ENCODE measurements at regions not wholly inside any gene's neighbourhood (a gene's known extent, or its start where the extent isn't known, plus 50 kb on each side); places are given as distances from the start of the nearest gene placed in this dataset.

DNA sequence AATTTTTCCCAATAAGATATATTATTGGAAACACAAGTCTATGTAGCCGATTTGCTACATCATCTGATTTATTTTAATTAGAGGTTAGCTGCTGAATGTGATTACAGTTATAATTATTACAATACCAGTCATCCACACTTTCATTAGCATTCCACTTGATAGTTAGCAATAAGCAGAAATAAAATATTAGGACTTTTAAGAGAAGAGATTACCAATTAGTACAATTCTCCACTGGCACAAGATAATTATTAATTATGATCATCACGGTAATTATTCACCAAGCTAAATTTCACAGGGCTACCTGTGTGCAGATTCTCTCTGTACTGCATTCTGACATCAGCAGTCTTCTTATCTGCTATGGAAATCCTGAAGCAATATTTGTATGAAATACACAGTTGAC is 474.7 kb downstream of the TLE4 start:
- TF ChIP-seq, protein P1, sequence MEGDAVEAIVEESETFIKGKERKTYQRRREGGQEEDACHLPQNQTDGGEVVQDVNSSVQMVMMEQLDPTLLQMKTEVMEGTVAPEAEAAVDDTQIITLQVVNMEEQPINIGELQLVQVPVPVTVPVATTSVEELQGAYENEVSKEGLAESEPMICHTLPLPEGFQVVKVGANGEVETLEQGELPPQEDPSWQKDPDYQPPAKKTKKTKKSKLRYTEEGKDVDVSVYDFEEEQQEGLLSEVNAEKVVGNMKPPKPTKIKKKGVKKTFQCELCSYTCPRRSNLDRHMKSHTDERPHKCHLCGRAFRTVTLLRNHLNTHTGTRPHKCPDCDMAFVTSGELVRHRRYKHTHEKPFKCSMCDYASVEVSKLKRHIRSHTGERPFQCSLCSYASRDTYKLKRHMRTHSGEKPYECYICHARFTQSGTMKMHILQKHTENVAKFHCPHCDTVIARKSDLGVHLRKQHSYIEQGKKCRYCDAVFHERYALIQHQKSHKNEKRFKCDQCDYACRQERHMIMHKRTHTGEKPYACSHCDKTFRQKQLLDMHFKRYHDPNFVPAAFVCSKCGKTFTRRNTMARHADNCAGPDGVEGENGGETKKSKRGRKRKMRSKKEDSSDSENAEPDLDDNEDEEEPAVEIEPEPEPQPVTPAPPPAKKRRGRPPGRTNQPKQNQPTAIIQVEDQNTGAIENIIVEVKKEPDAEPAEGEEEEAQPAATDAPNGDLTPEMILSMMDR (IDR thresholded peaks at IDR 0.05): no peak
- no peak for TF ChIP-seq POLR2A (IDR thresholded peaks at IDR 0.05)

All from adrenal gland (tissue), 5 donors.